Smooth muscle cell (in vitro differentiated cells): ENCODE measurements at regions not wholly inside any gene's neighbourhood (a gene's known extent, or its start where the extent isn't known, plus 50 kb on each side); places are given as distances from the start of the nearest gene placed in this dataset.

Source experiments
- DNase-seq: peaks from one replicate; lab custom pipeline; 2025; ENCODE audit not compliant: unreplicated experiment; lab: John Stamatoyannopoulos, UW
- H2AFZ ChIP-seq: fragments of 200-600 bp; sonication (generic); 2 replicates; pipeline ENCODE4 v1.6.0; 2016; ENCODE audit warnings: antibody characterized with exemption, low read depth, mild to moderate bottlenecking
- H3F3A ChIP-seq: fragments of 200-600 bp; sonication (generic); 2 replicates; pipeline ENCODE4 v1.6.0; 2017; ENCODE audit warnings: antibody characterized with exemption, low read depth
- H3K27ac ChIP-seq: fragments of 200-600 bp; sonication (generic); 2 replicates; pipeline ENCODE4 v1.5.1; 2016; ENCODE audit warnings: low read depth, mild to moderate bottlenecking
- H3K27me3 ChIP-seq: fragments of 200-600 bp; sonication (generic); 2 replicates; pipeline ENCODE4 v1.6.1; 2016; ENCODE audit warnings: low read depth, mild to moderate bottlenecking
- H3K36me3 ChIP-seq: fragments of 200-600 bp; sonication (generic); 2 replicates; pipeline ENCODE4 v1.5.1; 2016; ENCODE audit warnings: low read depth
- H3K4me1 ChIP-seq: fragments of 200-600 bp; sonication (generic); 2 replicates; pipeline ENCODE4 v1.5.1; 2016; ENCODE audit warnings: low read depth
- H3K4me2 ChIP-seq: fragments of 200-600 bp; sonication (generic); 2 replicates; pipeline ENCODE4 v1.6.0; 2016; ENCODE audit warnings: mild to moderate bottlenecking
- H3K4me3 ChIP-seq: fragments of 200-600 bp; sonication (generic); 2 replicates; pipeline ENCODE4 v1.5.1; 2016; ENCODE audit warnings: mild to moderate bottlenecking
- H3K79me2 ChIP-seq: fragments of 200-600 bp; sonication (generic); 2 replicates; pipeline ENCODE4 v1.6.0; 2016; ENCODE audit warnings: low read depth, mild to moderate bottlenecking
- H3K9ac ChIP-seq: fragments of 200-600 bp; sonication (generic); 2 replicates; pipeline ENCODE4 v1.6.0; 2016; ENCODE audit warnings: low read depth
- H3K9me3 ChIP-seq: fragments of 200-600 bp; sonication (generic); replicated peaks from 2 replicates; pipeline ENCODE4 v1.5.1; 2016; ENCODE audit warnings: low read depth
- H4K20me1 ChIP-seq: fragments of 200-600 bp; sonication (generic); 2 replicates; pipeline ENCODE4 v1.6.0; 2016; ENCODE audit warnings: low read depth
- CTCF ChIP-seq: fragments of 200-600 bp; sonication (generic); IDR thresholded peaks from 2 replicates; pipeline ENCODE4 v1.5.1; 2017; ENCODE audit warnings: borderline replicate concordance, mild to moderate bottlenecking, antibody characterized with exemption; ENCODE audit not compliant: insufficient read depth, poor library complexity, severe bottlenecking
- WGBS: methylation state at CpG from one replicate; pipeline ENCODE4 v1.1.7; 2016; ENCODE audit warnings: low lambda C conversion rate; 5-methylcytosine and 5-hydroxymethylcytosine counted together

GRCh38 chr14:29232711-29233110 lies 466.1 kb downstream of the FOXG1 start:
- no peaks in the 10 kb centered on the region for H3F3A ChIP-seq
- H3K9ac ChIP-seq: no peak overlapping the region
- no peak overlapping the region for H2AFZ ChIP-seq

GRCh38 chr14:29233188-29233587 lies 466.6 kb downstream of the FOXG1 start:
- Histone ChIP-seq H3K4me3 (no peak overlapping the region), H3K79me2 (no peaks in the 10 kb centered on the region), H3K4me2 (no peak overlapping the region), H3K4me1 (no peaks in the 10 kb centered on the region), H3K9ac (no peak overlapping the region), H3K27ac (no peak overlapping the region), H4K20me1 (no peaks in the 10 kb centered on the region), H3K9me3 (no peaks in the 10 kb centered on the region), H2AFZ (no peak overlapping the region), H3K27me3 (peaks cover 6% of the 10 kb centered on the region), H3K36me3 (no peaks in the 10 kb centered on the region), H3F3A (no peaks in the 10 kb centered on the region)
- no peak for DNase-seq
- TF ChIP-seq CTCF: no peak
- 75% methylated on average over 4 of the region's 4 CpGs for WGBS

More at GRCh38 chr14:29232711-29233110, 466.1 kb downstream of the FOXG1 start:
- no peak overlapping the region for H3K27ac ChIP-seq
- TF ChIP-seq CTCF: no peak
- H4K20me1 ChIP-seq: no peaks in the 10 kb centered on the region
- H3K4me2 ChIP-seq: no peak overlapping the region
- no peak for DNase-seq
- no peaks in the 10 kb centered on the region for H3K4me1 ChIP-seq
- H3K36me3 ChIP-seq: no peaks in the 10 kb centered on the region
- H3K27me3 ChIP-seq: peaks cover 6% of the 10 kb centered on the region
- no peaks in the 10 kb centered on the region for H3K79me2 ChIP-seq
- H3K9me3 ChIP-seq: no peaks in the 10 kb centered on the region
- H3K4me3 ChIP-seq: no peak overlapping the region

- no peaks in the 10 kb centered on the region for H3K27me3 ChIP-seq
- no peak overlapping the region for H3K9ac ChIP-seq
- no peaks in the 10 kb centered on the region for H3K79me2 ChIP-seq
- no peaks in the 10 kb centered on the region for H3K9me3 ChIP-seq
- H2AFZ ChIP-seq: no peak overlapping the region
- H3K4me1 ChIP-seq: no peaks in the 10 kb centered on the region
- H4K20me1 ChIP-seq: no peaks in the 10 kb centered on the region
- 94% methylated on average over 1 of the region's 1 CpG for whole genome bisulfite sequencing
- no peaks in the 10 kb centered on the region for H3F3A ChIP-seq
- H3K27ac ChIP-seq: no peak overlapping the region
- no peak overlapping the region for H3K4me2 ChIP-seq
- DNase-seq: no peak
- no peaks in the 10 kb centered on the region for H3K36me3 ChIP-seq
- TF ChIP-seq CTCF: no peak
- H3K4me3 ChIP-seq: no peak overlapping the region
Observed at GRCh38 chr14:29235991-29236390, 469.4 kb downstream of the FOXG1 start.

- H3K36me3 ChIP-seq: no peaks in the 10 kb centered on the region
- H2AFZ ChIP-seq: no peak overlapping the region
- H3K9me3 ChIP-seq: no peaks in the 10 kb centered on the region
- no peak overlapping the region for H3K27ac ChIP-seq
- no peak for TF ChIP-seq CTCF
- no peak overlapping the region for H3K9ac ChIP-seq
- H3K27me3 ChIP-seq: no peaks in the 10 kb centered on the region
- H3K4me2 ChIP-seq: peak overlapping the region; percentile 10
- no peaks in the 10 kb centered on the region for H3F3A ChIP-seq
- no peaks in the 10 kb centered on the region for H3K4me1 ChIP-seq
- H4K20me1 ChIP-seq: no peaks in the 10 kb centered on the region
- DNase-seq: no peak
- no peaks in the 10 kb centered on the region for H3K79me2 ChIP-seq
- H3K4me3 ChIP-seq: no peak overlapping the region
Observed at GRCh38 chr14:29236401-29236800, 469.8 kb downstream of the FOXG1 start.
